ENCODE measurements at regions not wholly inside any gene's neighbourhood (a gene's known extent, or its start where the extent isn't known, plus 50 kb on each side); places are given as distances from the start of the nearest gene placed in this dataset.

DNA sequence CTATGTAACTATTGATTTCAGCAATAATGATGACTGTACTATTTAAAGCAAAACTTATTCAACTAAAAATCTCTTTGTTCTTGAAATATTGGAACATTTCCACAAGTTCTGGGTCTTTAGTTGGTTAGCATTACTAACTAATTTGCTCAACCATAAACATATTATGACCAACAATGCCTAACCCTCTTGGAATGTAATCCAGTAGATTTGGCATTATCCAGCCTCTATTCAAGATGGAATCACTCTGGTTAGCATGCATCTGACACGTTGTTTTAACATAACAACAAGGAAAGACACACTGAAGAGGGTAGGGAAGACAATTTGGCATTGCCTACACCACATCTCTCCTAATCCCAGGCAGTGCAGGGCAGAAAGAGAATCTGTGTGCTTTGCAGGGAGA, 941.3 kb upstream of the PCDH20 start:
- TF ChIP-seq POLR2A (IDR thresholded peaks at IDR 0.05), result no peak
- no peak for TF ChIP-seq CTCF (IDR thresholded peaks at IDR 0.05)
